H1 (cell line): ENCODE measurements at regions not wholly inside any gene's neighbourhood (a gene's known extent, or its start where the extent isn't known, plus 50 kb on each side); places are given as distances from the start of the nearest gene placed in this dataset.

Source experiments
- CTCF ChIA-PET: fragments of 300-600 bp; sonication (Branson Sonifier 250); formaldehyde crosslinking; loops from one replicate; lab custom pipeline; 2021; ENCODE audit not compliant: partially characterized antibody; lab: Charles Lee
- POLR2A ChIA-PET: fragments of 300-600 bp; sonication (Branson Sonifier 250); formaldehyde crosslinking; loops from one replicate; lab custom pipeline; 2021; ENCODE audit warnings: inconsistent platforms; ENCODE audit not compliant: partially characterized antibody; lab: Charles Lee
- DNase-seq, 2 experiments: peaks; one replicate each; pipeline versions ENCODE4 v3.0.0 to v3.0.0-alpha.2; 2010 to 2022; ENCODE audit warnings: low spot score in 2 of 2, low read depth in 1 of 2, mixed read lengths in 1 of 2
- FAIRE-seq: peaks from 2 replicates; lab custom pipeline; 2011; peaks lifted over from hg19 to GRCh38; lab: Jason Lieb, UNC
- H2AFZ ChIP-seq: 2 replicates; pipeline ENCODE4 v1.8.1; 2012; ENCODE audit warnings: low read length, inconsistent platforms
- H2AK5ac ChIP-seq: 2 replicates; pipeline ENCODE4 v1.6.1; 2013; ENCODE audit warnings: low read depth, low read length
- H2BK120ac ChIP-seq: replicated peaks from 2 replicates; pipeline ENCODE3; 2013; ENCODE audit warnings: low read depth, low read length, inconsistent platforms
- H2BK12ac ChIP-seq: 2 replicates; pipeline ENCODE4 v1.6.1; 2013; ENCODE audit warnings: low read depth, low read length
- H2BK15ac ChIP-seq: 2 replicates; pipeline ENCODE4 v1.6.1; 2013; ENCODE audit warnings: low read length
- H2BK20ac ChIP-seq: 2 replicates; pipeline ENCODE4 v1.6.1; 2013; ENCODE audit warnings: low read length
- H2BK5ac ChIP-seq: 2 replicates; pipeline ENCODE4 v1.6.1; 2013; ENCODE audit warnings: low read depth, low read length
- H3K14ac ChIP-seq: 2 replicates; pipeline ENCODE4 v1.6.1; 2013; ENCODE audit warnings: inconsistent platforms; ENCODE audit not compliant: insufficient read length
- H3K18ac ChIP-seq: 2 replicates; pipeline ENCODE4 v1.6.1; 2013; ENCODE audit warnings: low read length; ENCODE audit errors: extremely low read depth
- H3K23ac ChIP-seq: 2 replicates; pipeline ENCODE4 v1.6.1; 2013; ENCODE audit warnings: inconsistent platforms; ENCODE audit not compliant: insufficient read length
- H3K23me2 ChIP-seq: 2 replicates; pipeline ENCODE4 v1.6.1; 2013; ENCODE audit warnings: low read depth, low read length
- H3K27ac ChIP-seq: 2 replicates; pipeline ENCODE4 v1.6.1; 2011; ENCODE audit warnings: low read depth, low read length, inconsistent platforms
- H3K27me3 ChIP-seq, 4 experiments: replicated peaks in 1 of 4; 1 replicate in 1 of 4; 2 replicates in 3 of 4; pipeline versions ENCODE4 v1.6.1 to v1.8.1; 2011 to 2013; ENCODE audit warnings: low read length in 3 of 4, mild to moderate bottlenecking in 3 of 4, inconsistent platforms in 2 of 4, mixed read lengths in 2 of 4, moderate library complexity in 1 of 4; ENCODE audit not compliant: control insufficient read depth in 3 of 4, insufficient read depth in 3 of 4; ENCODE audit errors: extremely low read depth in 1 of 4
- H3K36me3 ChIP-seq, 4 experiments: 2 replicates each; pipeline versions ENCODE4 v1.6.1 to v1.8.1; 2011 to 2013; ENCODE audit warnings: mild to moderate bottlenecking in 4 of 4, low read length in 3 of 4, moderate library complexity in 2 of 4, control low read depth in 1 of 4, inconsistent platforms in 1 of 4; ENCODE audit not compliant: insufficient read depth in 4 of 4, control insufficient read depth in 2 of 4
- H3K4ac ChIP-seq: replicated peaks from 2 replicates; pipeline ENCODE3; 2013; ENCODE audit warnings: low read length, low read depth, mixed read lengths, inconsistent platforms; ENCODE audit not compliant: insufficient read length
- H3K4me1 ChIP-seq, 4 experiments: replicated peaks in 1 of 4; 1 replicate in 1 of 4; 2 replicates in 3 of 4; pipeline versions ENCODE4 v1.6.1 to v1.8.1; 2011 to 2013; ENCODE audit warnings: low read length in 3 of 4, inconsistent platforms in 2 of 4, mixed read lengths in 1 of 4; ENCODE audit not compliant: insufficient read depth in 4 of 4, control insufficient read depth in 3 of 4
- H3K4me2 ChIP-seq, 2 experiments: 2 replicates each; pipeline versions ENCODE4 v1.6.1 to v1.8.1; 2011 to 2013; ENCODE audit warnings: low read depth in 2 of 2, low read length in 2 of 2, control low read depth in 1 of 2, inconsistent platforms in 1 of 2, mild to moderate bottlenecking in 1 of 2; ENCODE audit not compliant: insufficient read depth in 1 of 2
- H3K4me3 ChIP-seq, 4 experiments: fragments of 200-600, 300-600 bp in 1 of 4; sonication (generic), shearing (Covaris generic), sonication (Bioruptor Twin) in 1 of 4; 2 replicates each; pipeline versions ENCODE4 v1.5.1 to v1.8.1; 2011 to 2016; ENCODE audit warnings: low read length in 4 of 4, low read depth in 3 of 4, control low read depth in 2 of 4, inconsistent platforms in 2 of 4, mild to moderate bottlenecking in 2 of 4, mixed read lengths in 1 of 4, moderate library complexity in 1 of 4; ENCODE audit not compliant: insufficient read depth in 2 of 4; ENCODE audit errors: extremely low read depth in 1 of 4
- H3K56ac ChIP-seq: replicated peaks from 2 replicates; pipeline ENCODE3; 2013; ENCODE audit warnings: low read depth, mild to moderate bottlenecking, mixed read lengths, low read length, inconsistent platforms; ENCODE audit not compliant: insufficient read length
- H3K79me1 ChIP-seq: 2 replicates; pipeline ENCODE4 v1.6.1; 2013; ENCODE audit warnings: low read depth, low read length, control low read depth
- H3K79me2 ChIP-seq, 2 experiments: 2 replicates each; pipeline versions ENCODE4 v1.6.1 to v1.8.1; 2012 to 2013; ENCODE audit warnings: low read length in 2 of 2, mild to moderate bottlenecking in 2 of 2, inconsistent platforms in 1 of 2; ENCODE audit not compliant: insufficient read depth in 2 of 2, control insufficient read depth in 1 of 2
- H3K9ac ChIP-seq, 4 experiments: replicated peaks in 1 of 4; 1 replicate in 1 of 4; 2 replicates in 3 of 4; pipeline versions ENCODE4 v1.6.1 to v1.8.1; 2011 to 2013; ENCODE audit warnings: low read depth in 3 of 4, low read length in 3 of 4, control low read depth in 2 of 4, mild to moderate bottlenecking in 2 of 4, moderate library complexity in 2 of 4, inconsistent platforms in 1 of 4; ENCODE audit errors: extremely low read depth in 1 of 4
- H3K9me3 ChIP-seq, 2 experiments: 2 replicates each; pipeline versions ENCODE4 v1.6.1 to v1.8.1; 2012 to 2013; ENCODE audit warnings: mild to moderate bottlenecking in 2 of 2, moderate library complexity in 2 of 2, control low read depth in 1 of 2, inconsistent platforms in 1 of 2, low read depth in 1 of 2, low read length in 1 of 2, mixed read lengths in 1 of 2; ENCODE audit not compliant: insufficient read depth in 2 of 2
- H4K20me1 ChIP-seq, 2 experiments: replicated peaks in 1 of 2; 2 replicates each; pipeline versions ENCODE3 to v1.8.1; 2011 to 2013; ENCODE audit warnings: inconsistent platforms in 2 of 2, low read length in 2 of 2, mild to moderate bottlenecking in 1 of 2; ENCODE audit not compliant: insufficient read depth in 2 of 2, control insufficient read depth in 1 of 2
- H4K5ac ChIP-seq: 2 replicates; pipeline ENCODE4 v1.6.1; 2013; ENCODE audit warnings: low read length, low read depth, mixed read lengths, inconsistent platforms; ENCODE audit not compliant: insufficient read length
- H4K8ac ChIP-seq: 2 replicates; pipeline ENCODE4 v1.8.0; 2013; ENCODE audit warnings: mild to moderate bottlenecking, moderate library complexity, low read length, inconsistent platforms; ENCODE audit not compliant: insufficient read depth; ENCODE audit errors: extremely low read depth
- H4K91ac ChIP-seq: replicated peaks from 2 replicates; pipeline ENCODE3; 2013; ENCODE audit warnings: low read length, mixed read lengths, inconsistent platforms; ENCODE audit not compliant: insufficient read length
- RAD21 ChIP-seq, 2 experiments: IDR thresholded peaks in 1 of 2; conservative IDR thresholded peaks in 1 of 2; 2 replicates each; pipeline ENCODE4 v1.6.1; 2011; ENCODE audit warnings: low read depth in 2 of 2, low read length in 2 of 2, improper control_type of control experiment in 1 of 2, inconsistent platforms in 1 of 2, mild to moderate bottlenecking in 1 of 2, moderate library complexity in 1 of 2
- TCF12 ChIP-seq: IDR thresholded peaks from 2 replicates; pipeline ENCODE4 v1.6.1; 2011; ENCODE audit warnings: low read depth, mild to moderate bottlenecking, low read length
- WGBS, 2 experiments: shearing (Covaris generic) in 1 of 2; methylation state at CpG; one replicate each; pipeline versions ENCODE4 v1.1.6 to v1.1.7; 2013 to 2015; ENCODE audit warnings: low lambda C conversion rate in 2 of 2, mixed read lengths in 2 of 2, inconsistent platforms in 1 of 2, low coverage in 1 of 2, missing lambda C conversion rate in 1 of 2; ENCODE audit not compliant: insufficient replicate concordance in 2 of 2, insufficient coverage in 1 of 2, insufficient read length in 1 of 2; ENCODE audit errors: extremely low coverage in 1 of 2, missing lambda C conversion rate in 1 of 2; 5-methylcytosine and 5-hydroxymethylcytosine counted together

GRCh38 chr6:4466769-4467480 is 309.3 kb upstream of the CDYL start:
- H2BK15ac ChIP-seq: no peak overlapping the region

More at GRCh38 chr6:4466769-4467480, 309.3 kb upstream of the CDYL start:
- no peaks in the 10 kb centered on the region for H3K79me2 ChIP-seq
- no peak overlapping the region for H4K91ac ChIP-seq
- H3K56ac ChIP-seq: no peak overlapping the region
- no peak overlapping the region for H2BK5ac ChIP-seq
- no peak overlapping the region for H4K5ac ChIP-seq
- no peak overlapping the region for H3K18ac ChIP-seq
- H2AFZ ChIP-seq: no peak overlapping the region
- TF ChIP-seq TCF12 (no peak), RAD21 (IDR thresholded peaks at IDR 0.05 in 1 of 2, conservative IDR thresholded peaks at IDR 0.05 in 1 of 2; ENCODE audit: low read depth in 2 of 2, low read length in 2 of 2) (peak; percentile 6 to 29; a peak in 1 of 4 replicates)
- TF ChIP-seq, all 59 proteins: peak for 1
- no peaks in the 10 kb centered on the region for H3K27me3 ChIP-seq
- no peaks in the 10 kb centered on the region for H3K36me3 ChIP-seq
- no peak overlapping the region for H3K4me2 ChIP-seq
- no peak overlapping the region for H3K4me3 ChIP-seq
- ChIA-PET CTCF (interaction anchor here (0.7 to 0.8 kb wide), 2 partner anchors 63 to 112 kb away, joined by 3 read pairs; no protein-coding TSS in a partner anchor), POLR2A (no interaction called here)
- no peak overlapping the region for H2BK20ac ChIP-seq
- no peaks in the 10 kb centered on the region for H3K9me3 ChIP-seq
- H3K23ac ChIP-seq: no peak overlapping the region
- DNase-seq (no peak), FAIRE-seq (no peak)
- no peak overlapping the region for H3K4ac ChIP-seq
- peaks cover 0 to 9% (median 4%) of the 10 kb centered on the region in 4 experiments; a peak in 2 of 7 replicates for H3K4me1 ChIP-seq
- no peak overlapping the region for H3K14ac ChIP-seq
- 92% methylated on average over 8 of the region's 9 CpGs; no CpG with 5 or more reads in 1 of the 2 experiments for WGBS, 2 experiments
- H4K8ac ChIP-seq: no peak overlapping the region; the same call in 1 of the 2 replicates
- no peak overlapping the region for H2BK120ac ChIP-seq
- H3K79me1 ChIP-seq: no peaks in the 10 kb centered on the region
- H3K23me2 ChIP-seq: no peaks in the 10 kb centered on the region
- H2BK12ac ChIP-seq: no peak overlapping the region
- H4K20me1 ChIP-seq: no peaks in the 10 kb centered on the region
- H2AK5ac ChIP-seq: no peak overlapping the region
- H3K27ac ChIP-seq: no peak overlapping the region
- no peak overlapping the region for H3K9ac ChIP-seq
